Fibroblast of pulmonary artery (primary cell): ENCODE measurements at regions not wholly inside any gene's neighbourhood (a gene's known extent, or its start where the extent isn't known, plus 50 kb on each side); places are given as distances from the start of the nearest gene placed in this dataset.
"Not testable (repeated sequence)": the region's sequence is repeated elsewhere in the genome, so short reads cannot be mapped to it uniquely, and the experiment has no call there.

Experiments
- DNase-seq: peaks from one replicate; pipeline ENCODE4 v3.0.0-alpha.2; 2010; ENCODE audit warnings: low read depth
- H3K4me3 ChIP-seq: replicated peaks from 2 replicates; pipeline ENCODE4 v1.5.1; 2011; ENCODE audit warnings: low read depth, mild to moderate bottlenecking, control low read depth, low read length, moderate library complexity
- TF ChIP-seq, protein P1 (sequence below): IDR thresholded peaks from 2 replicates; pipeline ENCODE4 v1.5.1; 2011; ENCODE audit warnings: mild to moderate bottlenecking, control low read depth, low read length, inconsistent platforms; ENCODE audit errors: missing control alignments

- DNase-seq, result no peak
- TF ChIP-seq, protein P1, sequence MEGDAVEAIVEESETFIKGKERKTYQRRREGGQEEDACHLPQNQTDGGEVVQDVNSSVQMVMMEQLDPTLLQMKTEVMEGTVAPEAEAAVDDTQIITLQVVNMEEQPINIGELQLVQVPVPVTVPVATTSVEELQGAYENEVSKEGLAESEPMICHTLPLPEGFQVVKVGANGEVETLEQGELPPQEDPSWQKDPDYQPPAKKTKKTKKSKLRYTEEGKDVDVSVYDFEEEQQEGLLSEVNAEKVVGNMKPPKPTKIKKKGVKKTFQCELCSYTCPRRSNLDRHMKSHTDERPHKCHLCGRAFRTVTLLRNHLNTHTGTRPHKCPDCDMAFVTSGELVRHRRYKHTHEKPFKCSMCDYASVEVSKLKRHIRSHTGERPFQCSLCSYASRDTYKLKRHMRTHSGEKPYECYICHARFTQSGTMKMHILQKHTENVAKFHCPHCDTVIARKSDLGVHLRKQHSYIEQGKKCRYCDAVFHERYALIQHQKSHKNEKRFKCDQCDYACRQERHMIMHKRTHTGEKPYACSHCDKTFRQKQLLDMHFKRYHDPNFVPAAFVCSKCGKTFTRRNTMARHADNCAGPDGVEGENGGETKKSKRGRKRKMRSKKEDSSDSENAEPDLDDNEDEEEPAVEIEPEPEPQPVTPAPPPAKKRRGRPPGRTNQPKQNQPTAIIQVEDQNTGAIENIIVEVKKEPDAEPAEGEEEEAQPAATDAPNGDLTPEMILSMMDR, result no peak
Measured at GRCh38 chr6:150490586-150490985, 109.1 kb upstream of the PLEKHG1 start.

GRCh38 chr6:150491131-150491810 lies 108.4 kb upstream of the PLEKHG1 start:
- H3K4me3 ChIP-seq, result no peak overlapping the region
- peak; percentile 47 for DNase-seq
- TF ChIP-seq, protein P1, result no peak

More at GRCh38 chr6:150490586-150490985, 109.1 kb upstream of the PLEKHG1 start:
- no peak overlapping the region for H3K4me3 ChIP-seq

GRCh38 chr6:150491811-150492172 lies 107.9 kb upstream of the PLEKHG1 start:
- TF ChIP-seq, protein P1, result no peak
- no peak overlapping the region for H3K4me3 ChIP-seq

DNA sequence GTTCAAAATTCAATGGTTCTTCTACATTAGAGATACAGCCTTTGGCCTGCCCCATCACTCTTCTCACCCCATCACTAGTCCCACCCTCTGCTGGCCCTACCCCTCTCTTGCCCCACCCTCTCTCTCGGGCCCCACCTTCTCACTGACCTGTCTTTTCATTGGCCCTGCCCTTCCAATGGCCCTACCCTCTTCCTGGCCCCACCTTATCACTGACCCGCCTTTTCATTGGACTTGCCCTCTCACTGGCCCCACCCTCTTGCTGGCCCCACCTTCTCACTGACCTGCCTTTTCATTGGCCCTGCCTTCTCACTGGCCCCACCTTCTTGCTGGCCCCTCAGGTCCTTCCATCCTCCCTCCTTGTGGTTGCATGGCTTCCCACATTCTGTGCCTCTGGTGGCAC lies 107.2 kb upstream of the PLEKHG1 start:
- TF ChIP-seq, protein P1, result no peak
- no peak overlapping the region for H3K4me3 ChIP-seq
- DNase-seq, result no peak

More at GRCh38 chr6:150491811-150492172, 107.9 kb upstream of the PLEKHG1 start:
- DNase-seq, result no peak

DNA sequence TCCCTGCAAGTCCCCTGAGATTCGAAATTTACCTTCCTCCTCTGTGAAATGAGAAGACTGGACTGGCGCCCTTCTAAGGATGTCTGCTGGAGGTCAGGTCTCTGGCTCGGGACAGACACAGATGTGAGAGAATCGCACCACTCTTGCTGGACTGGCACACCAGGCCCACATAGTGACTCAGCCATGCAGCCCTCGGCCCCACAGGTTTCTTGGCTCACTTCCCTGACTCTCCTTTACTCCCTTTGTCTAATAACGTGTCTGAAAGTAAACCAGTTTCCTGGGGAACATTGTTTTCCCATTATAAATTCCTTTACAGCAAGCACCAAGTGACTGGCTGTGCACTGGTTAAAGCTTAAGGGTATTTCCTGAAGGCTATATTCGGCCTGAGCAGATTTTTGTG lies 106.7 kb upstream of the PLEKHG1 start:
- no peak overlapping the region for H3K4me3 ChIP-seq
- TF ChIP-seq, protein P1, result no peak
- peak; percentile 78 for DNase-seq

- not testable (repeated sequence) for H3K4me3 ChIP-seq, DNase-seq
Measured at GRCh38 chr6:150493552-150493951, 106.1 kb upstream of the PLEKHG1 start.

DNA sequence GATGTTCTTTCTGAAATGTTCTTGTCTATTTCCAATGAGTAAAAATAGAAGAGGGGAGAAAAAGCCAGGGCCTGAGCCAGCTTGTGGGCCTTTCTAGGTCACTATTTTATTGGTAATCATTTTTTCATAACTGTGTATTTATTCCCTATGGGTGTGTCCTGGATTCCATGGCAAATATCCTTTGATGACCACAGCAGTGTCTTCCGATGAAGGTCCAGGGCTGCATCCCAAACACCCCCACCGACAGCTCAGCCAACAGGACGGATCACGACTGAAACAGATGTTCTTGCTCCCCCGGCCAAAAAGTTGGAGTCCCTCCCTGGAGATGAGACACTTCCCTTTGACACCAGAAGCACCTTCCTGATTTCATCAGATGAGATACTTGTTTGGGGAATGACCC lies 105.4 kb upstream of the PLEKHG1 start:
- TF ChIP-seq, protein P1, result no peak
- H3K4me3 ChIP-seq, result no peak overlapping the region
- DNase-seq, result no peak
